K562 (cell line): ENCODE measurements at regions not wholly inside any gene's neighbourhood (a gene's known extent, or its start where the extent isn't known, plus 50 kb on each side); places are given as distances from the start of the nearest gene placed in this dataset.

Experiments used
- ATAC-seq: fragments of 200-7000 bp; cut with Tn5 transposase; 3 replicates; pipeline ENCODE4 v1.9.1; 2020; ENCODE audit warnings: moderate library complexity
- BruUV-seq: library from RNA; stranded (reverse); fragments of 400-500 nt; replicated peaks from 2 replicates; lab custom pipeline; 2021; lab: Mats Ljungman, UMichigan
- CTCF ChIA-PET: fragments of 300-600 bp; formaldehyde crosslinking; extraction: SDS; loops from one replicate; lab custom pipeline; 2021; ENCODE audit warnings: low intra/inter-chr PET ratio; lab: Yijun Ruan, JAX
- POLR2A ChIA-PET: fragments of 300-600, 350-650 bp; sonication (Branson Sonifier 250); formaldehyde crosslinking; extraction: SDS; loops from one replicate; lab custom pipeline; 2021; ENCODE audit warnings: antibody characterized with exemption, inconsistent platforms; lab: Yijun Ruan, JAX
- DNase-seq, 4 experiments: peaks; one replicate each; pipeline versions ENCODE4 v3.0.0 to v3.0.0-alpha.2; 2011 to 2018; ENCODE audit warnings: low spot score in 3 of 4, mixed read lengths in 3 of 4; ENCODE audit errors: extremely low read depth in 1 of 4
- FAIRE-seq: peaks from 2 replicates; lab custom pipeline; 2011; peaks lifted over from hg19 to GRCh38; lab: Jason Lieb, UNC
- H2AFZ ChIP-seq: 2 replicates; pipeline ENCODE4 v1.6.0; 2011; ENCODE audit warnings: low read depth, low read length, control low read depth, inconsistent platforms
- H3K27ac ChIP-seq: fragments of 200-600 bp; 3 replicates; pipeline ENCODE4 v1.8.0; 2011; ENCODE audit warnings: low read depth, mild to moderate bottlenecking, control low read depth, inconsistent platforms, low read length, moderate library complexity, mixed read lengths; ENCODE audit errors: extremely low read depth
- H3K27me3 ChIP-seq, 2 experiments: fragments of 300-600 bp in 1 of 2; 2 replicates in 1 of 2; 3 replicates in 1 of 2; pipeline versions ENCODE4 v1.6.0 to v1.8.0; 2011; ENCODE audit warnings: inconsistent platforms in 2 of 2, low read length in 2 of 2, mild to moderate bottlenecking in 1 of 2, mixed read lengths in 1 of 2, moderate library complexity in 1 of 2; ENCODE audit not compliant: control insufficient read depth in 2 of 2, insufficient read depth in 2 of 2
- H3K36me3 ChIP-seq: fragments of 300-600 bp; 3 replicates; pipeline ENCODE4 v1.8.0; 2011; ENCODE audit warnings: mild to moderate bottlenecking, low read length, inconsistent platforms; ENCODE audit not compliant: control insufficient read depth, insufficient read depth
- H3K4me1 ChIP-seq, 2 experiments: fragments of 200-600 bp in 1 of 2; replicated peaks in 1 of 2; 2 replicates in 1 of 2; 3 replicates in 1 of 2; pipeline versions ENCODE4 v1.5.1 to v1.8.0; 2011; ENCODE audit warnings: inconsistent platforms in 2 of 2, low read length in 2 of 2, mild to moderate bottlenecking in 1 of 2, mixed read lengths in 1 of 2, moderate library complexity in 1 of 2; ENCODE audit not compliant: control insufficient read depth in 2 of 2, insufficient read depth in 2 of 2
- H3K4me2 ChIP-seq: 2 replicates; pipeline ENCODE4 v1.6.1; 2011; ENCODE audit warnings: low read length, control low read depth, inconsistent platforms, mixed read lengths; ENCODE audit not compliant: insufficient read depth
- H3K4me3 ChIP-seq: fragments of 200-600 bp; sonication (generic), shearing (Covaris generic); 2 replicates; pipeline ENCODE4 v1.5.1; 2016; ENCODE audit warnings: control low read depth, inconsistent platforms
- H3K79me2 ChIP-seq: fragments of 200-600 bp; 3 replicates; pipeline ENCODE4 v1.8.0; 2011; ENCODE audit warnings: low read length, inconsistent platforms; ENCODE audit not compliant: control insufficient read depth, insufficient read depth
- H3K9ac ChIP-seq, 2 experiments: 2 replicates each; pipeline versions ENCODE4 v1.6.0 to v1.6.1; 2011; ENCODE audit warnings: low read depth in 2 of 2, low read length in 2 of 2, control low read depth in 1 of 2, inconsistent platforms in 1 of 2, mild to moderate bottlenecking in 1 of 2, mixed read lengths in 1 of 2; ENCODE audit not compliant: insufficient read depth in 1 of 2
- H3K9me1 ChIP-seq: one replicate; pipeline ENCODE4 v1.6.0; 2011; ENCODE audit warnings: inconsistent platforms, mild to moderate bottlenecking, low read length, moderate library complexity; ENCODE audit not compliant: control insufficient read depth, insufficient read depth
- H3K9me3 ChIP-seq: replicated peaks from 2 replicates; pipeline ENCODE4 v1.5.1; 2011; ENCODE audit warnings: low read depth, low read length, inconsistent platforms; ENCODE audit not compliant: control insufficient read depth, insufficient read depth
- H4K20me1 ChIP-seq: replicated peaks from 2 replicates; pipeline ENCODE4 v1.6.1; 2011; ENCODE audit warnings: low read length, inconsistent platforms, mixed read lengths; ENCODE audit not compliant: control insufficient read depth, insufficient read depth
- ELF1 ChIP-seq: fragments of 200-800 bp; sonication (Bioruptor generic); IDR thresholded peaks from 2 replicates; pipeline ENCODE4 v1.6.1; 2016; ENCODE audit warnings: missing genetic modification characterization, missing compliant biosample characterization
- ETV5 ChIP-seq: sonication (generic); formaldehyde crosslinking; IDR thresholded peaks from 2 replicates; pipeline ENCODE4 v1.4.0; 2020; ENCODE audit warnings: low read depth, mild to moderate bottlenecking, missing genetic modification reagents
- GABPB1 ChIP-seq: sonication (generic); formaldehyde crosslinking; IDR thresholded peaks from 2 replicates; pipeline ENCODE4 v1.8.0; 2022; ENCODE audit warnings: mild to moderate bottlenecking, missing genetic modification reagents
- HNRNPUL1 ChIP-seq: fragments of 200-400 bp; formaldehyde crosslinking; IDR thresholded peaks from 2 replicates; pipeline ENCODE4 v1.6.1; 2017; ENCODE audit warnings: low read length
- TRIM24 ChIP-seq, 2 experiments: fragments of 450-650 bp; IDR thresholded peaks; 2 replicates each; pipeline ENCODE4 v1.6.1; 2016
- ZNF121 ChIP-seq: sonication (generic); formaldehyde crosslinking; conservative IDR thresholded peaks from 2 replicates; pipeline ENCODE4 v1.8.0; 2022; ENCODE audit warnings: missing genetic modification reagents
- in situ Hi-C: fragments of 300-500 bp; cut with MboI; formaldehyde crosslinking; loops from 4 replicates; pipeline ENCODE4 v1.15.0; 2018; ENCODE audit warnings: inconsistent platforms, mixed read lengths
- intact Hi-C: fragments of 100-400 bp; cut with micrococcal nuclease; formaldehyde crosslinking; loops from 2 replicates; pipeline ENCODE4 v1.14.2; 2022
- TF ChIP-seq, protein P1 (sequence below): sonication (generic); formaldehyde crosslinking; IDR thresholded peaks from 2 replicates; pipeline ENCODE4 v1.8.0; 2023; ENCODE audit warnings: missing genetic modification reagents, mild to moderate bottlenecking, borderline replicate concordance

DNA sequence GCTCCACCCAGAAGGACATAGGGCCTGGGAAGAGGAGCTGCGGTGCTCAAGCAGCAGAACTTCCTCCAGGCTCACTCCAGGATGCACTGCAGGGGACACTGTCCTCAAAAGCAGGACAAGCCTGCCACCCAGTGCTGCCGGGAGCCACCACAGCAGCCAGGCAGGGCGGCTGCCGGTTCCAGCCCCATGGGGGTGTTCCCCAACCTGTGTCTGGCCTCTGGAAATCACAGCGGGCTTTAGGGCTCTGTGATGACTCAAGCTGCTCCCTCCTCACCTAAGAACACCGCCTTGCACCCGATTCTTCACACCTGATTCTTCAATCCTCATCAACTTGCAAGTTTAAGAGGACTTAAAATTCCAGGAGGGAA lies 71.9 kb upstream of the SLC6A11 start (continued):
- TF ChIP-seq, protein P1, sequence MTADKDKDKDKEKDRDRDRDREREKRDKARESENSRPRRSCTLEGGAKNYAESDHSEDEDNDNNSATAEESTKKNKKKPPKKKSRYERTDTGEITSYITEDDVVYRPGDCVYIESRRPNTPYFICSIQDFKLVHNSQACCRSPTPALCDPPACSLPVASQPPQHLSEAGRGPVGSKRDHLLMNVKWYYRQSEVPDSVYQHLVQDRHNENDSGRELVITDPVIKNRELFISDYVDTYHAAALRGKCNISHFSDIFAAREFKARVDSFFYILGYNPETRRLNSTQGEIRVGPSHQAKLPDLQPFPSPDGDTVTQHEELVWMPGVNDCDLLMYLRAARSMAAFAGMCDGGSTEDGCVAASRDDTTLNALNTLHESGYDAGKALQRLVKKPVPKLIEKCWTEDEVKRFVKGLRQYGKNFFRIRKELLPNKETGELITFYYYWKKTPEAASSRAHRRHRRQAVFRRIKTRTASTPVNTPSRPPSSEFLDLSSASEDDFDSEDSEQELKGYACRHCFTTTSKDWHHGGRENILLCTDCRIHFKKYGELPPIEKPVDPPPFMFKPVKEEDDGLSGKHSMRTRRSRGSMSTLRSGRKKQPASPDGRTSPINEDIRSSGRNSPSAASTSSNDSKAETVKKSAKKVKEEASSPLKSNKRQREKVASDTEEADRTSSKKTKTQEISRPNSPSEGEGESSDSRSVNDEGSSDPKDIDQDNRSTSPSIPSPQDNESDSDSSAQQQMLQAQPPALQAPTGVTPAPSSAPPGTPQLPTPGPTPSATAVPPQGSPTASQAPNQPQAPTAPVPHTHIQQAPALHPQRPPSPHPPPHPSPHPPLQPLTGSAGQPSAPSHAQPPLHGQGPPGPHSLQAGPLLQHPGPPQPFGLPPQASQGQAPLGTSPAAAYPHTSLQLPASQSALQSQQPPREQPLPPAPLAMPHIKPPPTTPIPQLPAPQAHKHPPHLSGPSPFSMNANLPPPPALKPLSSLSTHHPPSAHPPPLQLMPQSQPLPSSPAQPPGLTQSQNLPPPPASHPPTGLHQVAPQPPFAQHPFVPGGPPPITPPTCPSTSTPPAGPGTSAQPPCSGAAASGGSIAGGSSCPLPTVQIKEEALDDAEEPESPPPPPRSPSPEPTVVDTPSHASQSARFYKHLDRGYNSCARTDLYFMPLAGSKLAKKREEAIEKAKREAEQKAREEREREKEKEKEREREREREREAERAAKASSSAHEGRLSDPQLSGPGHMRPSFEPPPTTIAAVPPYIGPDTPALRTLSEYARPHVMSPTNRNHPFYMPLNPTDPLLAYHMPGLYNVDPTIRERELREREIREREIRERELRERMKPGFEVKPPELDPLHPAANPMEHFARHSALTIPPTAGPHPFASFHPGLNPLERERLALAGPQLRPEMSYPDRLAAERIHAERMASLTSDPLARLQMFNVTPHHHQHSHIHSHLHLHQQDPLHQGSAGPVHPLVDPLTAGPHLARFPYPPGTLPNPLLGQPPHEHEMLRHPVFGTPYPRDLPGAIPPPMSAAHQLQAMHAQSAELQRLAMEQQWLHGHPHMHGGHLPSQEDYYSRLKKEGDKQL (CRISPR knock-in tag) = no peak
- TF ChIP-seq ETV5 (CRISPR knock-in tag) = no peak
- TF ChIP-seq HNRNPUL1 = no peak
- no peak for TF ChIP-seq ZNF121 (CRISPR knock-in tag)

DNA sequence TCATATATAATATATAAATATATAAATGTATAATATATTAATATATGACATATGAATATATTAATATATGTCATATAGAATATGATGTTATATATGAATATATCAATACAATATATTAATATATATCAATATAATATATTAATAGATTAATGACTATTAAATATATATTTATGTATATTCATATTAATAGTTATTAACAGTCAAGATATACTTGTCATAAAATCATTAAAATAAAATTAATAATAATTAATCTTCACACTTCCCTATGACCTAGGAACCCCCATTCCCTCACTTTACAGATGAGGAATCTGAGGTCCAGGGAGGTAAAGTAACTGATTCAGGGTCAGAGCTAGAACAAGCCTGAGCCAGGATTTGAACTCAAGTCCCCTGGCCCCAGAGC lies 70.6 kb upstream of the SLC6A11 start:
- no peaks in the 10 kb centered on the region for H3K9me3 ChIP-seq
- peak in 2 of 4 experiments; percentile 20 to 31 for DNase-seq
- no peaks in the 10 kb centered on the region for H3K9me1 ChIP-seq
- H3K4me1 ChIP-seq = 0 out of 5 replicates have a peak, but pooled peaks cover 0 to 3% of the 10 kb centered on the region in 2 experiments
- no peak overlapping the region for H3K27ac ChIP-seq
- no TSS peak for BruUV-seq
- TF ChIP-seq GABPB1 (CRISPR knock-in tag) = no peak
- TF ChIP-seq ELF1 = no peak
- no peak for TF ChIP-seq TRIM24 (IDR thresholded peaks at IDR 0.05)
- peak; percentile 42 for FAIRE-seq
- H2AFZ ChIP-seq = no peak overlapping the region
- ChIA-PET POLR2A (no interaction called here), CTCF (no interaction called here)
- no peaks in the 10 kb centered on the region for H3K36me3 ChIP-seq
- no peak overlapping the region for H3K4me3 ChIP-seq
- intact Hi-C loops (no loop called here), in situ Hi-C loops (loop anchor here (25.0 kb wide), 1 partner anchor 908 kb away; the partner anchor contains the start of gene RPUSD3)
- ATAC-seq = no peak
- no peaks in the 10 kb centered on the region for H3K27me3 ChIP-seq
- H3K9ac ChIP-seq = no peak overlapping the region
- H3K4me2 ChIP-seq = no peak overlapping the region
- no peaks in the 10 kb centered on the region for H4K20me1 ChIP-seq
- no peaks in the 10 kb centered on the region for H3K79me2 ChIP-seq
